NCI-H2227 (cell line): ENCODE measurements at regions not wholly inside any gene's neighbourhood (a gene's known extent, or its start where the extent isn't known, plus 50 kb on each side); places are given as distances from the start of the nearest gene placed in this dataset.
"Not testable (repeated sequence)": the region's sequence is repeated elsewhere in the genome, so short reads cannot be mapped to it uniquely, and the experiment has no call there.

Experiments used
- DNase-seq: peaks from one replicate; lab custom pipeline; 2025; ENCODE audit not compliant: unreplicated experiment; lab: John Stamatoyannopoulos, UW

DNA sequence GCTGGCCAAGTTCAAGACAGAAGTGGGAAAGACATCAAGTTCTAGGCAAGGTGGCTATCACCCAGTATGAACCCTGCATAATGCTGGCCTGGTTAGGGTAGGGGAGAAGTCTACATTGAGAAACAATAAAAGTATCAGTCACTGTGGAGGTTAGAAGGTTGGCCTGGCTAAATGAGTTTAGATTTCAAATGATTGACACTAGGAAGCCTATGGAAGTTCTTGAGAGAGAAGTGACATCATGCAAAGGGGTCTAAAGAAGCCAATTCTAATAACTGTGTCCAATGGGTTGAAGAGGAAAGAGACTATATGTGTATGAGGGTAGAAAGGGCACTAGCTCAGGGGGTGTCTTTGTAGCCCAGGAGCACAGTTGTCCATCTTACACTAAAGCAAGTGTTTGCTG lies 98.5 kb upstream of the MBIP start:
- DNase-seq: no peak

DNA sequence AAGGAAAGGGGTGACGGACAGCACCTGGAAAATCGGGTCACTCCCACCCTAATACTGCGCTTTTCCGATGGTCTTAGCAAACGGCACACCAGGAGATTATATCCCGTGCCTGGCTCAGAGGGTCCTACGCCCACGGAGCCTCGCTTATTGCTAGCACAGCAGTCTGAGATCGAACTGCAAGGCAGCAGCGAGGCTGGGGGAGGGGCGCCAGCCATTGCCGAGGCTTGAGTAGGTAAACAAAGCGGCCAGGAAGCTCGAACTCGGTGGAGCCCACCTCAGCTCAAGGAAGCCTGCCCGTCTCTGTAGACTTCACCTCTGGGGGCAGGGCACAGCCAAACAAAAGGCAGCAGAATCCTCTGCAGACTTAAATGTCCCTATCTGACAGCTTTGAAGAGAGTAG lies 91.5 kb upstream of the MBIP start:
- DNase-seq: not testable (repeated sequence)

DNA sequence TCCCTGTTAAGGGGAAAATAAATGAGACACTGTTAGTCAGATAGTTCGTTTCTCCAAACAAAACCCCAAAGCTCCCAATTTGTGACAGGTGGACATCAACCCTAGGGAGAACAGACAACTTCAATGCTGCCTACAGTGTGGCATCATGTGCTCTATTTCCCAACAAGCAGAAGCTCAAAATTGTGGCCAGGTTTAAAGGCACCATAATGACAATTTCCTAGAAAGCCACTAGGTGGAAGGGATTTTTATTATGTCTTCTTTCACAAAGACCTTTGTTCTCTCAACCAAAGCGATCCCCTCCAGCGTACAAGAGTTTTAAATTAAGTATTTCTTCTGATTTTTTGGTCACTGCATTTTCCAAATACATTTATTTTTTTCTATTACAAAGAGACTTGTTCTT lies 88.0 kb upstream of the MBIP start:
- DNase-seq: no peak

DNA sequence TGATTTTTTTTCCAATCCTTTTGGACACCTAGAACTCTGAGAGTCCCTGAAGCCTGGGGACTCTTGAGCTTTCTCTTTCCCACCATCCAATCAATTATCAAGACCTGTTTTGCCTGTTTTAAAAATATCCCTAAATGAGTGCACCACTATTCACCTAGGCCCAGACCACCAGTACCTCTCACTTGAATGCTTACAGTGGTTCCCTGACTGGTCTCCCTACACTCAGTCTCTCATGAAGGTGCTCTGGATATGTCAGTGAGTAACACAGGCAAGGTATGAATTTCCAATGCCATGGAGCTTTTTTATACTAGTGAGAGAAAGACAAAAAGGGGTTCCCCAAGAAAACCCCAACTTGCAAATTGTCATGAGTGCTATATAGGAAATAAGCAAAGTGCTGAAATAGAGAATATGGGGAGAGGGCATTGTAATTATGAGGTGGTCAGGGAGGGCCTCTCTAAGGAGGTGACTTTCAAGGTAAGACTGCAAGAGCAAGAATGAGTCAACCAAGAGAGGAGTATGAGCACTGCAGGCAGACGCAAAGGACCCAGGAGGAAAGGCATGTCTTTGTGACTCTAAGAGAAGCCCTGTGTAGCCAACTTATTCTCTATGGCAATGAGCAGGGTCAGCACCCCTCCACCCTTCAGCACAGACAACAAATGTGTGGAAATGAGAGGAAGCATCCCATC lies 85.3 kb upstream of the MBIP start:
- DNase-seq: no peak

DNA sequence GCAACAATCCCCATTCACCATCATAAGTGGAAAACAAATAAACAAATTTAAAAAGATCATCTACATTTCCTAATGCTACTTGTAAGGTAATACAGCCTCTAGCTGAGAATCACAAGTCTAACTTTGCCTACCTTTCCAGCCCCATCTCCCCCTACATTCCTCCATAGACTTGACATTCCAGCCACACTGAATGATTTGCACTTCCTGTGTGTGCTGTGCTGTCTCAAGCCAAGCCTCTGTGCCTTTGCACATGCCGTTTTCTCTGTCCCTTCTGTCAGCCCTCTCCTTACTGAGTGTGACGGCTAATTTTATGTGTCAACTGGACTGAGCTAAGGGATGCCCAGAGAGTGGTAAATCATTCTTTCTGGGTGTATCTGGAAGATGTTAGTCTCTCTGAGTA lies 82.4 kb upstream of the MBIP start:
- no peak for DNase-seq

DNA sequence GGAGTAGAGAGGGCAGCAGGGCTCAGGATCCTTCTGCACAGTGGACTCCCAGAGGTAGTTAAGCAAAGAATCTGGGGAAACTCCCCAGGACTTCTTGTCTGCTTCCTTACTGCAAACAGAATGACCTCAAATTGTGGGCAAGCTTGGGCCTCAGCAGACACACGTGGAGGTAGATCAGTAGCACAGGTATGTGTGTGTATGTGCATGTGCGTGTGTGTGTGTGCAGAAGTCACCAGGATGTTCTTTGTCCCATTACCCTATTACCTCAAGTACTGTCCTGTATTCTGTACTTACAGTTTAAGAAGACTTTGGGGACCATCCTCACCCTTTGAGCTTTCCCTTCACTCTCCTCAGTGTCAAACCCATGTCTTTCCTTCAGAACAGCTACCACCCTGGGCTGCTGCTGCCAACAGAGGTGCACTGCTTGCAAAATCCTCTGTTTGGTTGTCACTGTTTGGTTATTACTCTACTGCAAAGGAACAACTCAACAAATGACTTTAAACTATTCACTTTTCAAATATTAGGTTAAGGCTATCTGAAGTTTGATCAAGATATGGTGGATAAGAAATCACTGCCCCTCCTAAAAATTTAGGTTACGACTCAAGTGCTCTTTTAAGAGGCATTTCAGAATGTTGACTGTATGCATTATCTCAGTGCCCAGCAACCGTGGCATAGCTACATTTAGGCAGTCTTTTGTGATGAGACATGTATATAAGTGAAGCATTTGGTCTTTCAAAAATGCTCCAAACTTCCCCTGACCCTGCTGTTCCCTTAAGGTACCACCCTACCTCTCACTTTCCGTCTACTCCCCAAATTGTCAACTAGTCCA lies 78.2 kb upstream of the MBIP start:
- DNase-seq: no peak

DNA sequence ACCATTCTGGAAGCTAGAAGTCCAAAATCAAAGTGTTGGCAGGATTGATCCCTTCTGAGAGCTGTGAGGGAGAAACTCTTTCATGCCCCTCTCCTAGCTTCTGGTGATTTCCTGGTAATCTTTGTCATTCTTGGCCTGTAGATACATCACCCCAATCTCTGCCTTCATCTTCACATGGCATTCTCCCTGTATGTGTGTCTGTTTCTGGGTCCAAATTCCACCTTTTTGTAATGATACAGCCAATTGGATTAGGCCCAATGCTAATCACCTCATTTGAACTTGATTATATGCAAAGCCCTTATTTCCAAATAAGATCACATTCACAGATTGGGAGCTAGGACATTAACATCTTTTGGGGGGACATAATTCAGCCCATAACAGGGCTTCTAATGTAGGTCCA lies 76.9 kb upstream of the MBIP start:
- no peak for DNase-seq

DNA sequence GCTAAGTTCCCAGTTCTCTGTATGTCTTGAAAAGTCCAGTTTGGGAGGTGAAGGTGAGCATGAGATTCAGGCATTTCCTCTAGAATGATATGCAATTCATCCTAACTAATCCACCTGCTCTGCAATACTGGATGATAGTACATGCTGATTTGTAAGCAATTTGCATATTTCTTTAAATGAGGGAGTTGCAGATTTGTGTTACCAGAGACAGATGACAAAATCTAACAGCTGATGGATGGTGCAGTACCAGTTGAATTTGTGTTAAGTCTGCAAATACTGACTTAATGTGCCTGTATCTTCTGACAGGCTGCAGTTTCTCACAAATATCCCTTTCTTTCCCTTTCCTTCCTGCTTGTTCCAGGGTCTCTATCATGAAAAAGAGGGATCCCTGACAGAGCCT lies 76.4 kb upstream of the MBIP start:
- no peak for DNase-seq

DNA sequence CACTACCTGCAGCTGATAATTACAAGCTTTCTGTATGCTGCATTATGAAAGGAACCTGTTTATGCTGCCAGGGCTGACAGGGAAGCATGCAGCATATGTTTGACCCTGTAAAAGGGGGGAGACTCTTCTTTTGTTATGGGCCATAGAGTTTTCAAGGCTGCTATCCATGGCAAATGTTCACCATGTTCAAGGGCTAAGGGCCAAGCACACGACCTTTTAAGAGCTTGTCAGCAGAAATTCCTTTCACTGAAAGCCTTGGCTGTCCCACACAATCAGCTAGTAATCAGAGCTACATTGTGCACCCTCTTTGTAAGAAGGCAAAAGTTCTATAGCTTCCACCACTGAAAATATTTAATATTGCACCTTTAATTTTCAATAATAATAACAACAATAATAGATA lies 74.2 kb upstream of the MBIP start:
- peak; percentile 42 for DNase-seq

DNA sequence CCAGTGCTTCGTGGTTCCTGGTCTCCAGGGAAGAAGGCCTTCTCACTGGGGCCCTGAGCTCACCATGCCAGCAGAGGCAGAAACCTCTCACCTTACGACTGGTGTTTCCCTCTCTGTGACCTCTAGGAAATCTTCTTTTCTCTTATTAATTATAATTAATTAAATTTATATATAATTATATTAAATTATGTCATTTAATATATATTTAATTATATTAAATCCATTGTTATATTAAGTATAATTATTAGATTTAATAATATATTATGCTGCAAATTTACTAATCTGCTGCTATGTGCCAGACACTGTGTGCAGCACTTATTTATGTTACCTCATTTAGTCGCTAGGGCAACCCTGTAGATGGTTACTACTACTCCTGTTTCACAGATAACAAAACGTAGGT lies 70.3 kb upstream of the MBIP start:
- no peak for DNase-seq

DNA sequence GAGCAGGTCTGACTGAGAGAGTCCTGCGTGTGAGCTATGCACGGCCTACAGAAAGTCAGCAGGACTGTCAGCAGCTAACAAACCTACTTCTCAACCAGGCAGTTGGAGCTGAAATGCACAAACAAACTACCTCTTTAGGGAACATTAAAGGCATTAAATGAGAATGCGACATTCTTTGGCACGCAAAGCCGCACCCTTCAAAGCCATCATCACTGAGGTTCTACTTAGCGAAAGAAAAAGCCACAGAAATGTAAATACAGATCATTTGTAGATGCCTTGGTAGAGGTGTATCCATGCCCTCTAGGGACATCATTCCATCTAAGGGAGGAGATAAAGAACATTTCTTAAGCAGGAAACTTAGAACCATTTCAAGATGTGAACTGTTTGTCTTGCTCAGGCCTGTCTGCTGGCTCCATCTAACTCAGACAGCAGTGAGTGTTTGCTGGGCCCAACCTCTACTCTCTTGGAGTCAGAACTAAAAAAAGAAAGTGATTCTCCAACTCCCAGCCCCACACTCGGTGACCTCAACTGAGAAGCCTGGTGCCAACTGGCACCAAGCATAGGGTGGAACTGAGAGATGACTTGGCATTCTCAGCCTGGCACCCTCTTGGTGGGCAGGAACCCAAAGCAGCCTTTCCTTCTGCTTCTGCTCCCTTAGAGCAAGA lies 63.5 kb upstream of the MBIP start:
- DNase-seq: no peak

DNA sequence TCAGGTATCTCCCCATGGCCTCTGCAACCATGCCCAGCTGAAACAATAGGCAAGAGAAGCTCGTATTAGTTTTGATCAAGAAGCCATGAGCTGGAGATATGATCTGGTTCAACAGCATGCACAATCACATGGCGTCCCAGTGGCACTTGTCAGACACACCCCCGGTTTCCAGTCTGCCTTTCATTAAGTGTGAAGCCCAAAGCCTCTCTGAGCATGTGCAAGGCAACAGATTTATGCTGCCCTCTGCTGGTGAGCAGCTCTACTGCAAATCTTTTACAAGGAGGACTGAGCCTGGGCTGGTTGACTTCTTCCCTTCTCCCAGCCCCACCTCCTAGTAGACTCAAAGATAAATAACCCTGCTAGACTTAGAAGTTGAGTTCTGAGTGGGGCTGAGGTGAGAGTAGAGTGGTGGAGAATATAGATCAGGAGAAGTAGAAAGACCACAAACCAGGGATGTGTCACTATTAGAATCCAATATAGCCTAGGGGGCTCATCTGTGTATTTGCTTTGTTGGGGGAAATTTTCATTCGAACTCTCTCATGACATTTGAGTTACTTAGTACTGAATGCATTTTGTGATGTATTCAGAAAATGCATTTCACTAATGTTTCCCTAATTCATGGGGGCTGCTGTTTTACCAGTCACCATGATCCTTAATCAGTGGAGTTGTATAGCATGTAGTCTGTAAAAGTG lies 53.7 kb upstream of the MBIP start:
- DNase-seq: peak; percentile 80
